K562 (cell line): ENCODE measurements at regions not wholly inside any gene's neighbourhood (a gene's known extent, or its start where the extent isn't known, plus 50 kb on each side); places are given as distances from the start of the nearest gene placed in this dataset.

Source experiments
- SP1 ChIP-seq: sonication (generic); formaldehyde crosslinking; IDR thresholded peaks from 2 replicates; pipeline ENCODE4 v1.8.1; 2022; ENCODE audit warnings: mild to moderate bottlenecking, missing genetic modification reagents
- ZBTB7A ChIP-seq: IDR thresholded peaks from 2 replicates; pipeline ENCODE4 v1.6.1; 2011; ENCODE audit warnings: low read depth, mild to moderate bottlenecking, low read length, moderate library complexity, borderline replicate concordance; ENCODE audit not compliant: control insufficient read depth

DNA sequence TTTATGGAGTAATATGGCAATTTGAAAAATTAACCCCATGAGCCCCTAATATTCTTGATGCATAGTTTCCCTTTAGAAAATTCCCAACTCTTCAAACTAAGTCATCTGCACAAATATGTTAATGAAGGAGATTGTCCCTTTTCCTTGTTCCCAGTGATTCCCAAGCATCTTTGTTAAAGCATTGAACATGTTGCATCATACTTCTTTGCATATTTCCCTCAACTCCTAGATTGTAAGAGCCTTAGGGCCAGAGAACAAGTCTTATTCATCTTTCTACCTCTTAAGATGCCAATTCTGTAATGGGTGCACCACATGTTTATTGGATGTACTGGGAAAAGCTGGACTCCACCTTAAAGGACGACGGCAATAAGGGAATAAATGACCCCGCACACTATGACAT lies 223.4 kb downstream of the PLK2 start:
- no peak for TF ChIP-seq SP1 (CRISPR knock-in tag)
- TF ChIP-seq ZBTB7A = no peak
